ENCODE measurements at regions not wholly inside any gene's neighbourhood (a gene's known extent, or its start where the extent isn't known, plus 50 kb on each side); places are given as distances from the start of the nearest gene placed in this dataset.

DNA sequence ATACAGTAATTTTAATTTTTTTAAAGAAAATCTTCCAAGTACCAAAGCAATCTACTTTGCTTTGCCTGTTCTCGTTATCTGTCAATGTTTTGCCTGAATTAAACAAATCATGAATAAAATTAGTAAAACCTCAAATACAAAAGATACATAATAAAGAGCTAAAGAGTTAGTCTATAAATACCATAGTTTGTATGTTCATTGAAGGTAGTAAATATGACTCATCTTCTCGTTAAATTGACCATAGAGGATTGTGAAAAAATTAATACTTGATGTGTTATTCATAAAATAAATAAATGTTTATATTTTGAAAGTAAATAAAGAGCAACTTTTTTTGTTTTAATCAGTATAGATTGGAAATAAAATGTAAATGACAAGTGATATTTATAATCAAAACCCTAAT lies 246.5 kb upstream of the PLSCR5 start:
- no peak for TF ChIP-seq POLR2AphosphoS5 (IDR thresholded peaks at IDR 0.05; ENCODE audit: low read depth, low read length)
- no peak for TF ChIP-seq POLR2A (IDR thresholded peaks at IDR 0.05; ENCODE audit: low read depth, low read length)
- TF ChIP-seq TAF1 (IDR thresholded peaks at IDR 0.05; ENCODE audit: low read depth, low read length) = no peak
- TF ChIP-seq PAX5 (IDR thresholded peaks at IDR 0.05; ENCODE audit: insufficient read depth, low read length, severe bottlenecking) = no peak

All from GM12891 (cell line).